H1 (cell line): ENCODE measurements at regions not wholly inside any gene's neighbourhood (a gene's known extent, or its start where the extent isn't known, plus 50 kb on each side); places are given as distances from the start of the nearest gene placed in this dataset.

Source experiments
- CTCF ChIA-PET: fragments of 300-600 bp; sonication (Branson Sonifier 250); formaldehyde crosslinking; loops from one replicate; lab custom pipeline; 2021; ENCODE audit not compliant: partially characterized antibody; lab: Charles Lee
- POLR2A ChIA-PET: fragments of 300-600 bp; sonication (Branson Sonifier 250); formaldehyde crosslinking; loops from one replicate; lab custom pipeline; 2021; ENCODE audit warnings: inconsistent platforms; ENCODE audit not compliant: partially characterized antibody; lab: Charles Lee
- DNase-seq, 2 experiments: peaks; one replicate each; pipeline versions ENCODE4 v3.0.0 to v3.0.0-alpha.2; 2010 to 2022; ENCODE audit warnings: low spot score in 2 of 2, low read depth in 1 of 2, mixed read lengths in 1 of 2
- FAIRE-seq: peaks from 2 replicates; lab custom pipeline; 2011; peaks lifted over from hg19 to GRCh38; lab: Jason Lieb, UNC
- H2AFZ ChIP-seq: 2 replicates; pipeline ENCODE4 v1.8.1; 2012; ENCODE audit warnings: low read length, inconsistent platforms
- H2AK5ac ChIP-seq: 2 replicates; pipeline ENCODE4 v1.6.1; 2013; ENCODE audit warnings: low read depth, low read length
- H2BK120ac ChIP-seq: replicated peaks from 2 replicates; pipeline ENCODE3; 2013; ENCODE audit warnings: low read depth, low read length, inconsistent platforms
- H2BK12ac ChIP-seq: 2 replicates; pipeline ENCODE4 v1.6.1; 2013; ENCODE audit warnings: low read depth, low read length
- H2BK15ac ChIP-seq: 2 replicates; pipeline ENCODE4 v1.6.1; 2013; ENCODE audit warnings: low read length
- H2BK20ac ChIP-seq: 2 replicates; pipeline ENCODE4 v1.6.1; 2013; ENCODE audit warnings: low read length
- H2BK5ac ChIP-seq: 2 replicates; pipeline ENCODE4 v1.6.1; 2013; ENCODE audit warnings: low read depth, low read length
- H3K14ac ChIP-seq: 2 replicates; pipeline ENCODE4 v1.6.1; 2013; ENCODE audit warnings: inconsistent platforms; ENCODE audit not compliant: insufficient read length
- H3K18ac ChIP-seq: 2 replicates; pipeline ENCODE4 v1.6.1; 2013; ENCODE audit warnings: low read length; ENCODE audit errors: extremely low read depth
- H3K23ac ChIP-seq: 2 replicates; pipeline ENCODE4 v1.6.1; 2013; ENCODE audit warnings: inconsistent platforms; ENCODE audit not compliant: insufficient read length
- H3K23me2 ChIP-seq: 2 replicates; pipeline ENCODE4 v1.6.1; 2013; ENCODE audit warnings: low read depth, low read length
- H3K27ac ChIP-seq: 2 replicates; pipeline ENCODE4 v1.6.1; 2011; ENCODE audit warnings: low read depth, low read length, inconsistent platforms
- H3K27me3 ChIP-seq, 4 experiments: replicated peaks in 1 of 4; 1 replicate in 1 of 4; 2 replicates in 3 of 4; pipeline versions ENCODE4 v1.6.1 to v1.8.1; 2011 to 2013; ENCODE audit warnings: low read length in 3 of 4, mild to moderate bottlenecking in 3 of 4, inconsistent platforms in 2 of 4, mixed read lengths in 2 of 4, moderate library complexity in 1 of 4; ENCODE audit not compliant: control insufficient read depth in 3 of 4, insufficient read depth in 3 of 4; ENCODE audit errors: extremely low read depth in 1 of 4
- H3K36me3 ChIP-seq, 4 experiments: 2 replicates each; pipeline versions ENCODE4 v1.6.1 to v1.8.1; 2011 to 2013; ENCODE audit warnings: mild to moderate bottlenecking in 4 of 4, low read length in 3 of 4, moderate library complexity in 2 of 4, control low read depth in 1 of 4, inconsistent platforms in 1 of 4; ENCODE audit not compliant: insufficient read depth in 4 of 4, control insufficient read depth in 2 of 4
- H3K4ac ChIP-seq: replicated peaks from 2 replicates; pipeline ENCODE3; 2013; ENCODE audit warnings: low read length, low read depth, mixed read lengths, inconsistent platforms; ENCODE audit not compliant: insufficient read length
- H3K4me1 ChIP-seq, 4 experiments: replicated peaks in 1 of 4; 1 replicate in 1 of 4; 2 replicates in 3 of 4; pipeline versions ENCODE4 v1.6.1 to v1.8.1; 2011 to 2013; ENCODE audit warnings: low read length in 3 of 4, inconsistent platforms in 2 of 4, mixed read lengths in 1 of 4; ENCODE audit not compliant: insufficient read depth in 4 of 4, control insufficient read depth in 3 of 4
- H3K4me2 ChIP-seq, 2 experiments: 2 replicates each; pipeline versions ENCODE4 v1.6.1 to v1.8.1; 2011 to 2013; ENCODE audit warnings: low read depth in 2 of 2, low read length in 2 of 2, control low read depth in 1 of 2, inconsistent platforms in 1 of 2, mild to moderate bottlenecking in 1 of 2; ENCODE audit not compliant: insufficient read depth in 1 of 2
- H3K4me3 ChIP-seq, 4 experiments: fragments of 200-600, 300-600 bp in 1 of 4; sonication (generic), shearing (Covaris generic), sonication (Bioruptor Twin) in 1 of 4; 2 replicates each; pipeline versions ENCODE4 v1.5.1 to v1.8.1; 2011 to 2016; ENCODE audit warnings: low read length in 4 of 4, low read depth in 3 of 4, control low read depth in 2 of 4, inconsistent platforms in 2 of 4, mild to moderate bottlenecking in 2 of 4, mixed read lengths in 1 of 4, moderate library complexity in 1 of 4; ENCODE audit not compliant: insufficient read depth in 2 of 4; ENCODE audit errors: extremely low read depth in 1 of 4
- H3K56ac ChIP-seq: replicated peaks from 2 replicates; pipeline ENCODE3; 2013; ENCODE audit warnings: low read depth, mild to moderate bottlenecking, mixed read lengths, low read length, inconsistent platforms; ENCODE audit not compliant: insufficient read length
- H3K79me1 ChIP-seq: 2 replicates; pipeline ENCODE4 v1.6.1; 2013; ENCODE audit warnings: low read depth, low read length, control low read depth
- H3K79me2 ChIP-seq, 2 experiments: 2 replicates each; pipeline versions ENCODE4 v1.6.1 to v1.8.1; 2012 to 2013; ENCODE audit warnings: low read length in 2 of 2, mild to moderate bottlenecking in 2 of 2, inconsistent platforms in 1 of 2; ENCODE audit not compliant: insufficient read depth in 2 of 2, control insufficient read depth in 1 of 2
- H3K9ac ChIP-seq, 4 experiments: replicated peaks in 1 of 4; 1 replicate in 1 of 4; 2 replicates in 3 of 4; pipeline versions ENCODE4 v1.6.1 to v1.8.1; 2011 to 2013; ENCODE audit warnings: low read depth in 3 of 4, low read length in 3 of 4, control low read depth in 2 of 4, mild to moderate bottlenecking in 2 of 4, moderate library complexity in 2 of 4, inconsistent platforms in 1 of 4; ENCODE audit errors: extremely low read depth in 1 of 4
- H3K9me3 ChIP-seq, 2 experiments: 2 replicates each; pipeline versions ENCODE4 v1.6.1 to v1.8.1; 2012 to 2013; ENCODE audit warnings: mild to moderate bottlenecking in 2 of 2, moderate library complexity in 2 of 2, control low read depth in 1 of 2, inconsistent platforms in 1 of 2, low read depth in 1 of 2, low read length in 1 of 2, mixed read lengths in 1 of 2; ENCODE audit not compliant: insufficient read depth in 2 of 2
- H4K20me1 ChIP-seq, 2 experiments: replicated peaks in 1 of 2; 2 replicates each; pipeline versions ENCODE3 to v1.8.1; 2011 to 2013; ENCODE audit warnings: inconsistent platforms in 2 of 2, low read length in 2 of 2, mild to moderate bottlenecking in 1 of 2; ENCODE audit not compliant: insufficient read depth in 2 of 2, control insufficient read depth in 1 of 2
- H4K5ac ChIP-seq: 2 replicates; pipeline ENCODE4 v1.6.1; 2013; ENCODE audit warnings: low read length, low read depth, mixed read lengths, inconsistent platforms; ENCODE audit not compliant: insufficient read length
- H4K8ac ChIP-seq: 2 replicates; pipeline ENCODE4 v1.8.0; 2013; ENCODE audit warnings: mild to moderate bottlenecking, moderate library complexity, low read length, inconsistent platforms; ENCODE audit not compliant: insufficient read depth; ENCODE audit errors: extremely low read depth
- H4K91ac ChIP-seq: replicated peaks from 2 replicates; pipeline ENCODE3; 2013; ENCODE audit warnings: low read length, mixed read lengths, inconsistent platforms; ENCODE audit not compliant: insufficient read length
- ASH2L ChIP-seq: fragments of 200-600, 300-600 bp; sonication (generic); IDR thresholded peaks from one replicate; pipeline ENCODE4 v1.7.1; 2017; ENCODE audit warnings: low read length
- CBX8 ChIP-seq: fragments of 300-800, 300-1000 bp; sonication (generic); IDR thresholded peaks from 2 replicates; pipeline ENCODE4 v1.7.1; 2016; ENCODE audit warnings: low read depth, low read length, borderline replicate concordance
- CHD1 ChIP-seq: IDR thresholded peaks from 2 replicates; pipeline ENCODE4 v1.6.1; 2012; ENCODE audit warnings: low read depth, low read length, improper control_type of control experiment
- CREB1 ChIP-seq: IDR thresholded peaks from 2 replicates; pipeline ENCODE4 v1.6.1; 2012; ENCODE audit warnings: inconsistent platforms
- EZH2 ChIP-seq: fragments of 200-600 bp; sonication (generic); IDR thresholded peaks from 2 replicates; pipeline ENCODE4 v1.7.1; 2012; ENCODE audit warnings: low read depth, mild to moderate bottlenecking, moderate library complexity, low read length, inconsistent platforms; ENCODE audit not compliant: severe bottlenecking
- FOSL1 ChIP-seq: IDR thresholded peaks from 2 replicates; pipeline ENCODE4 v1.6.1; 2011; ENCODE audit warnings: mild to moderate bottlenecking, low read depth, low read length, moderate library complexity; ENCODE audit not compliant: insufficient read depth
- JUN ChIP-seq: IDR thresholded peaks from 2 replicates; pipeline ENCODE4 v1.6.1; 2011; ENCODE audit warnings: low read depth, mild to moderate bottlenecking, improper control_type of control experiment, low read length
- JUND ChIP-seq: IDR thresholded peaks from 2 replicates; pipeline ENCODE4 v1.6.1; 2011; ENCODE audit warnings: mild to moderate bottlenecking, improper control_type of control experiment, low read length
- POLR2A ChIP-seq, 2 experiments: IDR thresholded peaks; 1 replicate in 1 of 2; 2 replicates in 1 of 2; pipeline ENCODE4 v1.6.1; 2011; ENCODE audit warnings: low read depth in 2 of 2, low read length in 2 of 2, mild to moderate bottlenecking in 2 of 2; ENCODE audit errors: control extremely low read depth in 1 of 2
- RAD21 ChIP-seq, 2 experiments: IDR thresholded peaks in 1 of 2; conservative IDR thresholded peaks in 1 of 2; 2 replicates each; pipeline ENCODE4 v1.6.1; 2011; ENCODE audit warnings: low read depth in 2 of 2, low read length in 2 of 2, improper control_type of control experiment in 1 of 2, inconsistent platforms in 1 of 2, mild to moderate bottlenecking in 1 of 2, moderate library complexity in 1 of 2
- SAP30 ChIP-seq: fragments of 300-600 bp; sonication (generic); IDR thresholded peaks from 2 replicates; pipeline ENCODE4 v1.7.1; 2012; ENCODE audit warnings: low read length, moderate library complexity, mild to moderate bottlenecking, inconsistent platforms; ENCODE audit not compliant: insufficient read depth, insufficient replicate concordance
- WGBS, 2 experiments: shearing (Covaris generic) in 1 of 2; methylation state at CpG; one replicate each; pipeline versions ENCODE4 v1.1.6 to v1.1.7; 2013 to 2015; ENCODE audit warnings: low lambda C conversion rate in 2 of 2, mixed read lengths in 2 of 2, inconsistent platforms in 1 of 2, low coverage in 1 of 2, missing lambda C conversion rate in 1 of 2; ENCODE audit not compliant: insufficient replicate concordance in 2 of 2, insufficient coverage in 1 of 2, insufficient read length in 1 of 2; ENCODE audit errors: extremely low coverage in 1 of 2, missing lambda C conversion rate in 1 of 2; 5-methylcytosine and 5-hydroxymethylcytosine counted together
- TF ChIP-seq, protein P1 (sequence below): IDR thresholded peaks from 2 replicates; pipeline ENCODE4 v1.6.1; 2012; ENCODE audit warnings: low read length, inconsistent platforms
- TF ChIP-seq, protein P2 (sequence below): IDR thresholded peaks from 2 replicates; pipeline ENCODE4 v1.6.1; 2011; ENCODE audit warnings: low read depth, mild to moderate bottlenecking, low read length; ENCODE audit not compliant: insufficient read depth

DNA sequence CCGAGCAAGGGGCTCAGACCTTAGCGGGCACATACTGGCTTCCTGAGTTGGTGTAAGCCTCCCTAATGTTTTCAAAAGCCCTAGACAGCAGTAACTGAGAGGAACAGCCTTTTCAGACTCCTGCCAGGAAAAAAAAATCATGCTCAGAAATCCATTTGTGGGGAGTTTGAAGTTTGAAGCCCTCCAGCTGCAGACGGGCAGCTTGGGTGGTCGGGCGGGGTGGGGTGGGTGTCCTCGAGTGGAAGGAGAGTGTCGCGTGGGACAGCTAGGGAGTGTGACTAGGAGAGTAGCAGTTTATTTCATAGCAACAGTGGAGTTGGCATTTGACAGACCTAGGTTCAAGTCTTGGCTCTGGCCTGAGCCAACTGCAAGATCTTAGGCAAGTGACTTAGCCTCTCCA is 90.7 kb upstream of the PITX1 start:
- no peak overlapping the region for H2BK15ac ChIP-seq
- no peak overlapping the region for H3K14ac ChIP-seq
- no peak overlapping the region for H3K9ac ChIP-seq
- no peaks in the 10 kb centered on the region for H3K4me1 ChIP-seq
- no peaks in the 10 kb centered on the region for H3K79me2 ChIP-seq
- 90% methylated on average over 8 of the region's 8 CpGs; no CpG with 5 or more reads in 1 of the 2 experiments for whole genome bisulfite sequencing, 2 experiments
- no peak overlapping the region for H2BK5ac ChIP-seq
- H2BK20ac ChIP-seq, result no peak overlapping the region
- H3K23me2 ChIP-seq, result no peaks in the 10 kb centered on the region
- H2AFZ ChIP-seq, result no peak overlapping the region
- H3K4me3 ChIP-seq, result no peak overlapping the region
- CTCF ChIA-PET, result interaction anchor here (0.9 to 1.7 kb wide), 3 partner anchors 12 to 76 kb away, joined by 3 to 4 read pairs (median 4); no protein-coding TSS in a partner anchor
- POLR2A ChIA-PET, result no interaction called here
- no peak overlapping the region for H2BK120ac ChIP-seq
- DNase-seq (no peak), FAIRE-seq (no peak)
- no peak overlapping the region for H3K4ac ChIP-seq
- H3K18ac ChIP-seq, result no peak overlapping the region
- H4K20me1 ChIP-seq, result no peaks in the 10 kb centered on the region
- no peak overlapping the region for H4K91ac ChIP-seq
- no peak overlapping the region for H4K8ac ChIP-seq
- H3K36me3 ChIP-seq, result no peaks in the 10 kb centered on the region
- H4K5ac ChIP-seq, result no peak overlapping the region
- no peaks in the 10 kb centered on the region for H3K9me3 ChIP-seq
- H3K23ac ChIP-seq, result no peak overlapping the region
- no peaks in the 10 kb centered on the region for H3K79me1 ChIP-seq
- no peak overlapping the region for H2BK12ac ChIP-seq
- H3K4me2 ChIP-seq, result no peak overlapping the region
- H3K27ac ChIP-seq, result no peak overlapping the region
- H2AK5ac ChIP-seq, result no peak overlapping the region
- no peak overlapping the region for H3K56ac ChIP-seq
- peaks cover 0 to under 1% (median 0%) of the 10 kb centered on the region in 4 experiments; a peak in 1 of 7 replicates for H3K27me3 ChIP-seq
- TF ChIP-seq EZH2 (no peak), SAP30 (no peak), POLR2A (IDR thresholded peaks at IDR 0.05; ENCODE audit: control extremely low read depth in 1 of 2, low read depth in 2 of 2, low read length in 2 of 2) (no peak), JUN (no peak), ASH2L (no peak), CBX8 (no peak), RAD21 (IDR thresholded peaks at IDR 0.05 in 1 of 2, conservative IDR thresholded peaks at IDR 0.05 in 1 of 2; ENCODE audit: low read depth in 2 of 2, low read length in 2 of 2) (no peak), CHD1 (no peak), CREB1 (no peak), FOSL1 (no peak), JUND (no peak)
- TF ChIP-seq, protein P1, sequence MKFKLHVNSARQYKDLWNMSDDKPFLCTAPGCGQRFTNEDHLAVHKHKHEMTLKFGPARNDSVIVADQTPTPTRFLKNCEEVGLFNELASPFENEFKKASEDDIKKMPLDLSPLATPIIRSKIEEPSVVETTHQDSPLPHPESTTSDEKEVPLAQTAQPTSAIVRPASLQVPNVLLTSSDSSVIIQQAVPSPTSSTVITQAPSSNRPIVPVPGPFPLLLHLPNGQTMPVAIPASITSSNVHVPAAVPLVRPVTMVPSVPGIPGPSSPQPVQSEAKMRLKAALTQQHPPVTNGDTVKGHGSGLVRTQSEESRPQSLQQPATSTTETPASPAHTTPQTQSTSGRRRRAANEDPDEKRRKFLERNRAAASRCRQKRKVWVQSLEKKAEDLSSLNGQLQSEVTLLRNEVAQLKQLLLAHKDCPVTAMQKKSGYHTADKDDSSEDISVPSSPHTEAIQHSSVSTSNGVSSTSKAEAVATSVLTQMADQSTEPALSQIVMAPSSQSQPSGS, result no peak
- TF ChIP-seq, protein P2, sequence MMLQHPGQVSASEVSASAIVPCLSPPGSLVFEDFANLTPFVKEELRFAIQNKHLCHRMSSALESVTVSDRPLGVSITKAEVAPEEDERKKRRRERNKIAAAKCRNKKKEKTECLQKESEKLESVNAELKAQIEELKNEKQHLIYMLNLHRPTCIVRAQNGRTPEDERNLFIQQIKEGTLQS, result no peak
